AML-193 (cell line): ENCODE measurements at regions not wholly inside any gene's neighbourhood (a gene's known extent, or its start where the extent isn't known, plus 50 kb on each side); places are given as distances from the start of the nearest gene placed in this dataset.
A peak's percentile ranks its signal among the peaks of the same experiment; 100 is the strongest.
"Not testable (repeated sequence)": the region's sequence is repeated elsewhere in the genome, so short reads cannot be mapped to it uniquely, and the experiment has no call there.

Source experiments
- DNase-seq, 2 experiments: peaks; one replicate each; lab custom pipeline; 2025; lab: John Stamatoyannopoulos, UW

DNA sequence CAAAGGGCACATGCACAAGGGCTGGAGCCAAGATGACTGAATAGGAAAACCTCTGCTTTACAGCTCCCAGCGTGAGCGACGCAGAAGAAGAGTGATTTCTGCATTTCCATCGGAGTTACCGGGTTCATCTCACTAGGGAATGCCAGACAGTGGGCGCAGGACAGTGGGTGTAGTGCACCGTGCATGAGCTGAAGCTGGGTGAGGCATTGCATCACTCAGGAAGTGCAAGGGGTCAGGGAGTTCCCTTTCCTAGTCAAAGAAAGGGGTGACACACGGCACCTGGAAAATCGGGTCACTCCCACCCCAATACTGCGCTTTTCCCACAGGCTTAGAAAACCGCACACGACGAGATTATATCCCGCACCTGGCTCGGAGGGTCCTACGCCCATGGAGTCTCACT lies 64.5 kb upstream of the HTR1E start:
- DNase-seq = not testable (repeated sequence)

- no peak for DNase-seq
Observed at GRCh38 chr6:86871681-86872080, 65.6 kb upstream of the HTR1E start.

DNA sequence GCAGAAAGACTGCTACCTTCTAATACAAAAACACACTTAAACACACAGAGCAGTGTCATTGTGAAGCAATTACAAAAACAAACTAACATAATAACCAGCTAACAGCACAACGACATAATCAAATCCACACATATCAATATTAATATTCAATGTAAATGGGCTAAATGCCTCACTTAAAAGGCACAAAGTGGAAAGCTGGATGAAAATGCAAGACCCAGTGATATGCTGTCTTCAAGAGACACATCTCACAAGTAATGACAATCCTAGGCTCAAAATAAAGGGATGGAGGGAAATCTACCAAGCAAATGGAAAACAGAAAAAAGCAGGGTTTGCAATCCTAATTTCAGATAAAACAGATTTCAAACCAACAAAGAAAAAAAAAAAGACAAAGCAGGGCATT lies 67.8 kb upstream of the HTR1E start:
- DNase-seq = no peak

DNA sequence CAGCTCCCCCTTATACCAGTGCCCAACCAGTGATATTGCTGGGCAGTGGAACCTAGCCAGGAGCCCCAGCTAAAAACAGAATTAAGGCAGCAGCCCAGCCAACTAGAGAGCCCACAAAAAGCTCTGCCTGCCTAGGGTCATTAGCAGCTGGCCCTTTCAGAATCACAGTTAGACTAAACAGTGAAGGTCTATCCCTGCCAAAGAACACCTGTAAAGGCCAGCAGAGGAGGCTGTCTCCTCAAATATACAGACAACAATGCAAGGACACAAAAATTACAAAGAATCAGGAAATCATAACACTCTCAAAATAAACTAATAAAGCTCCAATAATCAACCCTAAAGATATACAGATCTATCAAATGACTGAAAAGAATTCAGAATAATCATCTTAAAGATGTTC lies 77.8 kb upstream of the HTR1E start:
- no peak for DNase-seq

DNA sequence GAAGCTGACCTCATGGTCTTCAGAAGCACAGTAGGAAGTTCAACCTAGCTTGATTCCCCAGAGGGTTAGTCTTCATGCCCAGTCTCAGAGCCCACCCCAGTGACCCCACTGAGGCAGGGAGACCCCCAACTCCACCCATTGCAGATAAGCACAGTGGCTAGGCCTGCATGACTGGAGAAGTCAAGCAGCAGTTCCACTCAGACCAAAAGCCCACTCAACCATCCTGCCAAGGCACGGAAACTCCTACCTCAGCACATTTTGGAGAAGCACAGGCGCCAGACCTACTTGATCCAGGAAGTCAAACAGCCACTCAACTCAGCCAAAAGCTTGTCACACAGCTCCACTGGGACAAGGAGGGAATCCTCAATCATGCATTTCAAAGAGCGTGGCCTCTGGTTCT lies 78.4 kb upstream of the HTR1E start:
- no peak for DNase-seq

- no peak for DNase-seq
Observed at GRCh38 chr6:86857783-86858182, 79.5 kb upstream of the HTR1E start.

- DNase-seq = peak; percentile 28 to 36
Observed at GRCh38 chr6:86856937-86857563, 80.3 kb upstream of the HTR1E start.

GRCh38 chr6:86856379-86856778 lies 80.9 kb upstream of the HTR1E start:
- no peak for DNase-seq

- DNase-seq = no peak
Observed at GRCh38 chr6:86848986-86849385, 88.3 kb upstream of the HTR1E start.

GRCh38 chr6:86832686-86833085 lies 104.6 kb upstream of the HTR1E start:
- no peak for DNase-seq

GRCh38 chr6:86825436-86825835 lies 111.9 kb upstream of the HTR1E start:
- DNase-seq = no peak

DNA sequence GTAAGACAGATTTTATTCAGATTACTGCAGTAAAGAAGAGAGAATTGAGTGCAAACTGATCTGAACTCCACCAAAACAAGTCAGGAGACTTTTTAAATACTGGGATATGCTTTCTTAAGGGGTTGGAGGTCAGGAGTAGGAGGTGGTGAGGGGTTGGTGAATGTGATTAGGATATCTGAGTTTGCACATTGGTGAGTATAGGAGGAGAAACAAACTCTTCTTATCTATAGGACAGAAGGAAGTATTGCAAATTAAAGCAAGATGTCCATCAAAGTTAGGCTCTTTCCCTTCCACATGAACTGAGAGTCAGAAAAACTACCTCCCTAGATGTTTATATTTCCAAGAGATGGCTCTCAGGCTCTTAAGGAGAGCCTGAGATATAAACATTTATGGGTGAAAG lies 114.6 kb upstream of the HTR1E start:
- DNase-seq = no peak

DNA sequence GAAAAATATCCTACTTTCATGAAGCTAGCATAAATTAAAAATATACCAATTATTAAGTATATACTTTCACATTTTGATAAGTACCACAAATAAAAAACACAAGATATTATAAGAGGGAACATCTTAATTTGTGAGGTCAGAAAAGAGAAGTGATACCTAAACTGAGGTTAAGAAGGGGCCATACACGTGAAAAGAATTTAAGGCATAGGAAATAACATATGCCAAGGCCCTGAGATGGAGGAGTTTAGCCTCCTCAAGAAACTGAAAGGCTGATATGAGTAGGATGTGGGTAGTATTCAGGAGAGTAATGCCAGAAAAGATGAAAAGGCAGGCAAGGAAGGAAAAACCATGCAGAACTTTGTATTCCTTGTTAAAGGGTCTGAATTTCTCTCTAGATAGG lies 116.6 kb upstream of the HTR1E start:
- DNase-seq = no peak

DNA sequence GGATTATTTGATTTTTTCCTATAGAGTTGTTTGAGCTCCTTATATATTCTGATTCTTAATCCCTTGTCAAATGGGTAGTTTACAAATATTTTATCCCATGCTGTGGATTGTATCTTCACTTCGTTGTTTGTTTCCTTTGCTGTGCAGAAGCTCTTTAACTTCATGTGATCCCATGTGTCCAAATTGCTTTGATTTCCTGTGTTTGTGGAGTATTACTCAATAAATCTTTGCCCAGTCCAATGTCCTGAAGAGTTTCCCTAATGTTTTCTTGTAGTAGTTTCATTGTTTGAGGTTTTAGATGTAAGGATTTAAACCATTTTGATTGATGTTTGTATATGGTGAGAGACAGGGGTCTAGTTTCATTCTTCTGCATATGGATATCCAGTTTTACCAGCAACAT lies 143.7 kb upstream of the HTR1E start:
- no peak for DNase-seq

DNA sequence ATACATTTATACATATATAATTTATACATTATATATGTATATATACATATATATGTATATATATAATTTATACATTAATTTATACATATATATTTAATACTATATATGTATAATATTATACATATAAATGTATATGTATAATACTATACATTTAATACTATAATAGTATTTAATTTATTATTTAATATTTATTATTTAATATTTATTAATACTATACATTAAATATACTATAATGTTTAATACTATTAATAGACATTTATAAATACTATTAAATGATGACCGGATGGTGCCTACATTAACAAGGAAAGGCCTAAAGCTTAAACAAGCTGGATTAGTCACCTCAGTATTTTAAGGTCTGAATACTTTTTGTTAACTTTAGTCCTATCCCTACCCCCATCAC lies 145.9 kb upstream of the HTR1E start:
- DNase-seq = no peak

- no peak for DNase-seq
Observed at GRCh38 chr6:86789779-86790411, 147.4 kb upstream of the HTR1E start.

DNA sequence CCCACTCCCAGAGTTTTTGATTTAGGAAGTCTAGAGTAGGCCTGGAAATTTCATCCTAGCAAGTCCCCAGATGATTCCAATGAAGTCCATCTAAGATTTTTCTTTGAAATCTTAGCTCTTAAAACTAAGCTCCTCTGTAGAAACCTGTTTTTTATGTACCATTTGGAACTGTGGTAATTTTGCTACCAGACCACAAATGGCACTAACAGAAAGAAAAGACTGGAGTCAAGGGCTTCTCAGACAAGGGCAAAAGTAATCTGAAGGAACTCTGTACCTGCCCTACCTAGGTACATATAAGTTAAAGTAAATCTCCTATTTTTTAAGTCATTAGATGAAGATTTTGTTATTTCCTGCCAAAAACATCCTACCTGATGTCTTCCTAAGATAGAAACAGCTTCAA lies 155.0 kb upstream of the HTR1E start:
- DNase-seq = no peak

GRCh38 chr6:86780923-86781322 lies 156.4 kb upstream of the HTR1E start:
- no peak for DNase-seq

DNA sequence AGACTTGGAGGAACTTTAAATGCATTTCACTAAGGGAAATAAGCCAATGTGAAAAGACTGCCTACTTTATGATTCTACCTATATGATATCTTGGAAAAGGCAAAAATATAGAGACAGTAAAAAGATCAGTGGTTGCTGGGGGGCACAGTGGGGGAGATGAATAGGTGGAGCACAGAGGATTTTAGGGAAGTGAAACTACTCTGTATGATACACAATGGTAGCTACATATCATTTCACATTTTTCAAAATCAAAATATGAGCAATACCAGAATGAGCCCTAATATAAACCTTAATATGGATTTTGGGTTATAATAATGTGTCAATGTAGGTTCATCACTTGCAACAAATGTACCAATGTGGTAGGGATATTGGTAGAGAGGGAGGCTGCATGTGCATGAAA lies 161.4 kb upstream of the HTR1E start:
- no peak for DNase-seq

DNA sequence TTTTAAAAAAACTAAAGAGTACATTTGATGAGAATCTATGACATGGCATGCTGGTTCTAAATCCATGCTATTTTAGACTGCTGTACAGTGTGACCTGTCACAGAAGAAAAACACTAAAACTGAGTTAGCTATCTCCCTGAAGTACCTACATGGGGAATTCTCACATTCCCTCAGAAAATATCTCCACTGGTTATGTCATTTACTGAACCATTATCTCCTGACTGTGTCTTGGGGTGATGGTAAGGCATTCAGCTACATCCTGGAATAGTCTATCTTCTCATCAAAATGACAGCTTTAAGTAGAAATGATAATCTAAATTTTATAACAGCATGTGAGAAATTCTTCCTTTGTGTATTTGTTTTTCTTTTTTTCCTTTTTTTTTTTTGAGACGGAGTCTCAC lies 172.1 kb upstream of the HTR1E start:
- no peak for DNase-seq

DNA sequence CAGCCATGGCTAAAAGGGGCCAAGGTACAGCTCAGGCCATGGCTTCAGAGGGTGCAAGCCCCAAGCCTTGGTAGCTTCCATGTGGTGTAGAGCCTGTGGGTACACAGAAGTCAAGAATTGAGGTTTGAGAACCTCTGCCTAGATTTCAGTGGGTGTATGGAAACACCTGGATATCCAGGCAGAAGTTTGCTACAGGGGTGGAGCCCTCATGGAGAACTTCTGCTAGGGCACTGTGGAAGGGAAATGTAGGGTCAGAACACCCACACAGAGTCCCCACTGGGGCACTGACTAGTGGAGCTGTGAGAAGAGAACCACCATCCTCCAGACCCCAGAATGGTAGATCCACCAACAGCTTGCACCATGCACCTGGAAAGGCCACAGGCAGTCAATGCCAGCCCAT lies 177.4 kb upstream of the HTR1E start:
- not testable (repeated sequence) for DNase-seq

DNA sequence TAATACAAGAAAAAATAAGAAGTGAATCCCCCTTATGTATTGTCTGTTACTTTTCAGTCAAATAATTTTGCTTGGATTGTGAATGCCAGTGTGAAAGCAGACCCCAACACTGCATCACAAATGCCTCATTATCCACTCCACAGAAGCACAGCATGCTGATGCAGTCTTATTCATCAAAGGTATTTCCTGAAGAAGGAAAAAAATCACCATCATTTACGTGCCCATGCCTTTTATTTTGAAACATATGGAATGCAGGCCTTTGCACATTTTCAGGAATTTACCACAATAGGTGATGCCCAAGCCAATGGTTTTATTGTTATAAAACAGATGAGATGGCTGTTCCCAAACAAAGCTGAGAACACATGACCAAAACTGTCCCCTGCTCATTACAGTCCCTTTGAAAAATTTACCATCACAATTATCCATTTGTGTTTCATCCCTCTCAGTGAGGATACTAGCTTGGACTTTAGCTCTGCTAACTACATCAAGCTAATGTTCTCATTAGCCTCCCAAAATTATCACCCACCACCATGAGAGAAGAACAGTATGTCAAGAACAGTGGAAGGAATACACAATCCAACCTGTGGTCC lies 180.6 kb upstream of the HTR1E start:
- DNase-seq = no peak

- DNase-seq = no peak
Observed at GRCh38 chr6:86744048-86744447, 193.3 kb upstream of the HTR1E start.

GRCh38 chr6:86738078-86738477 lies 199.2 kb upstream of the HTR1E start:
- DNase-seq = no peak
